ENCODE measurements at regions not wholly inside any gene's neighbourhood (a gene's known extent, or its start where the extent isn't known, plus 50 kb on each side); places are given as distances from the start of the nearest gene placed in this dataset.
"Not testable (repeated sequence)": the region's sequence is repeated elsewhere in the genome, so short reads cannot be mapped to it uniquely, and the experiment has no call there.

DNA sequence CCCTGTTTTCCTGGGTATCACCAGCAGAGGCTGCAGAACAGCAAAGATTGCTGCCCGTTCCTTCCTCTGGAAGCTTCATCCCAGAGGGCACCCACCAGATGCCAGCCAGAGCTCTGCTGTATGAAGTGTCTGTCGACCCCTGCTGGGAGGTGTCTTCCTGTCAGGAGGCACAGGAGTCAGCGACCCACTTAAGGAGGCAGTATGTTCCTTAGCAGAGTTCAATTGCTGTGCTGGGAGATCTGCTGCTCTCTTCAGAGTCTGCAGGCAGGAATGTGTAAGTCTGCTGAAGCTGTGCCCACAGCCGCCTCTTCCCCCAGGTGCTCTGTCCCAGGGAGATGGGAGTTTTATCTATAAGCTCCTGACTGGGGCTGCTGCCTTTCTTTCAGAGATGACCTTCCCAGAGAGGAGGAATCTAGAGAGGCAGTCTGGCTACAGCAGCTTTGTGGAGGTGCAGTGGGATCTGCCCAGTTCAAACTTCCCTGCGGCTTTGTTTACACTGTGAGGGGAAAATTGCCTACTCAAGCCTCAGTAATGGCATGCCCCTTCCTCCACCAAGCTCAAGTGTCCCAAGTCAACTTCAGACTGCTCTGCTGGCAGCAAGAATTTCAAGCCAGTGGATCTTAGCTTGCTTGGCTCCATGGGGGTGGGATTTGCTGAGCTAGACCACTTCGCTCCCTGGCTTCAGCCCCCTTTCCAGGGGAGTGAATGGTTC is 100.6 kb downstream of the TMEM168 start:
- not testable (repeated sequence) for ATAC-seq

DNA sequence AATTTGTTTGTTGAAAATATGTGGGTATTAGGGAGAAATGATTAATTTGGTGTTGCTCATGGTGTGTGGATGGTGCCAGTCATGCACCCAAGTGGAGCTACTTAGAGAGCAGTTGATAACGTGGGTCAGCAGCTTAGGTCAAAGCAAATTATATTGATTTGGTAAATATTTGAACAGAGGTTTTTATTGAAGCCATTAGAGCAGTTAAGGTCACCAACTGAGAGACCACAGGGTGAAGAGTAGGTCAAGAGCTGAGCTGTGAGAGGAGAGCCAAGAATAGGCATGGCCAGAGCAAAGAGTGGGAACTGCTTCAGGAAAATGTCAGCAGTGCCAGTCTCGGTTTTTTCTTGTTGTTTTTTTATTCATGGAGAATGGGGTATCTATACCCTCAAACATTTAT is 97.9 kb downstream of the TMEM168 start:
- no peak for ATAC-seq

DNA sequence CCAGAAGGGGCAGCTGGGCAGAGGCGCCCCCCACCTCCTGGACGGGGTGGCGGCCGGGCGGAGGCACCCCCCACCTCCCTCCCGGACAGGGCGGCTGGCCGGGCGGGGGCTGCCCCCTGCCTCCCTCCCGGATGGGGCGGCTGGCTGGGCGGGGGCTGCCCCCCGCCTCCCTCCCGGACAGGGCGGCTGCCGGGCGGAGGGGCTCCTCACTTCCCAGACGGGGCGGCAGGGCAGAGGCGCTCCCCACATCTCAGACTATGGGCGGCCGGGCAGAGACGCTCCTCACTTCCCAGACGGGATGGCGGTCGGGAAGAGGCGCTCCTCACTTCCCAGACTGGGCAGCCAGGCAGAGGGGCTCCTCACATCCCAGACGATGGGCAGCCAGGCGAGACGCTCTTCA is 93.0 kb downstream of the TMEM168 start:
- not testable (repeated sequence) for ATAC-seq

DNA sequence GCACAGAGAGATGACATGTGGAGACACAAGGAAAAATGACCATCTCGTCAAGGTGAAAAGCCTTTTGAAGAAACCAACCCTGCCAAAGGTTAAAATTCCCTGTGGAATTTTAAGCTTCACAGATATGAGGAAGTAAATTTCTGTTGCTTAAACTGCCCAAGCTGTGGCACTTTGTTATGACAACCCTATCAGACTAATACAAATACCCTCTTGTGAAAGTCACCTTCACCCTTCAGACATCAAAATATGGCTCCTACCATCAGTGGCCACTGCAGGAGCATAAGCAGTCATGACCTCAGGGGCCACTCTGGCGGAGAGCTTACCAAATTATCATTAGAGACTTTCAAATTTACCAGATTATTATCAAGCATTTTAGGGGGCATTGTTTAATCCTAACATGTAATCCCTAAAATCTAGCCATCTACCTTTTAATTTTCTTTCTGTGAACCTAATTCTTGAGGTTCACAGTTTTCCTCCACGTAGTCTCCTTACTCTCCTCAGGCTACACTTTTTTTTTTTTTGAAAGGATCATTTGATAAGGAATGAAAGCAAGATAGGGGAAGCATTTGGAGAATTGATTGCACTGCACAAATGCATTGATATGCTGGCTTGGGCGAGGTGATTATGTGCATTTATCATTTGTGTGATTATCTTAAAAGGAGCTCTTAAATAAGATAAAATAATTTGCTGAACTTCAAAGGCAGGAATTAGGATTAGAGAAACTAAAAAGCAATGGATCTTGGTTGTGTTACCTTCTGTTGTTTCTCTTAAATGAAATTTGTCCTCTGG is 90.3 kb downstream of the TMEM168 start:
- ATAC-seq, result no peak

DNA sequence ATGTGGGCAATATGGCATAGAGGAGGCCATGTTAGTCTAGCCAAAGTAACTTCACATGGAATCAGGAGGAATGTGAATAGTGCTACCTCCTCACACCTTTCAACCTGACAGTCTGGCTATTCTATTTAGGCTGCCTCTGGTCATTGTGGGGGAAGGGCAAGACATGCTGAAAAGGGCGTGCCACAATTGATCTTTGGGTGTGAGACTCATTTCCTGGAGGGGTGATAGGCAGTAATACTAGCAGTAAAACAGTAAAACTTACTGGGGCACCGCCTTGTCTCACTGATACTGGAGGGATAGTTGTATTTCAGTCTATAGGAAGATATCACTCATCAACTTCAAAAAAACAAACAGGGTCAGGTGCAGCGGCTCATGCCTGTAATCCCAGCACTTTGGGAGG is 88.7 kb downstream of the TMEM168 start:
- no peak for ATAC-seq

DNA sequence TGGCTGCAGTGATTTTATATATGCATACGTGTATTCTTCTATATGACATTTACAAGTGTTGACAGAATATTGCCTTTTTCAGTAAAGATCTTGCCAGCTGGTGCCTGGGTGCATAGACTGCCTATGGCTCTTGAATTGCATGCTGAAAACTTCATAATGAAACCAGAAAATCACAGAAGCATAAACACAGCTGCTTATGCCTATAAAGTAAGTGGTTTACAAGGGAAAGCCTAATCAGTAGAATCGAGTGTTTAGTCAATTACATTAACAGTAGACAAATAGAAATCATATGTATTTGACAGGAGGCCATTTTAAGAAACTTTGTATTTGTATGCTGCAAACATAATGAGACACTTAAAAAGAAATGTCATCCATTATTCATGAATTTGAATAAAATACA is 82.5 kb downstream of the TMEM168 start:
- ATAC-seq, result no peak

DNA sequence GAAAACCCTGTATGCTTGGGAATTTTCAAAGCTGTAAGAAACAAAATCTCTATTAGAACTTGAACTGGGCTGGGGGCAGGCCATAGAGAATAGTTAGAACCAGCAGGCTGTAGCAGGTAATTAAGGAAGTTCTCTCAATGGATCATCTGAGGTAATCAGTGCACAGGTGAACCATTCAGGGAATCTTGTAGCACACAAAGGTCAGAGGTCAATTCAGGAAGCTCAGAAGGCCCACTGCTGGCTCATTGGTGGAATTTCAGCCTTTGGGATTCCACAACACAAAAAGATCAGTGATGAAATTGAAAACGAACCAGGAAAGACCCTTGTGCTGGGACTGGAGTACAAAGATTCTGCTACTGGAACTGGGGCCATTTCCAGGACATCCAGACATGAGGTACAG is 82.0 kb downstream of the TMEM168 start:
- no peak for ATAC-seq
